ENCODE measurements at regions not wholly inside any gene's neighbourhood (a gene's known extent, or its start where the extent isn't known, plus 50 kb on each side); places are given as distances from the start of the nearest gene placed in this dataset.

DNA sequence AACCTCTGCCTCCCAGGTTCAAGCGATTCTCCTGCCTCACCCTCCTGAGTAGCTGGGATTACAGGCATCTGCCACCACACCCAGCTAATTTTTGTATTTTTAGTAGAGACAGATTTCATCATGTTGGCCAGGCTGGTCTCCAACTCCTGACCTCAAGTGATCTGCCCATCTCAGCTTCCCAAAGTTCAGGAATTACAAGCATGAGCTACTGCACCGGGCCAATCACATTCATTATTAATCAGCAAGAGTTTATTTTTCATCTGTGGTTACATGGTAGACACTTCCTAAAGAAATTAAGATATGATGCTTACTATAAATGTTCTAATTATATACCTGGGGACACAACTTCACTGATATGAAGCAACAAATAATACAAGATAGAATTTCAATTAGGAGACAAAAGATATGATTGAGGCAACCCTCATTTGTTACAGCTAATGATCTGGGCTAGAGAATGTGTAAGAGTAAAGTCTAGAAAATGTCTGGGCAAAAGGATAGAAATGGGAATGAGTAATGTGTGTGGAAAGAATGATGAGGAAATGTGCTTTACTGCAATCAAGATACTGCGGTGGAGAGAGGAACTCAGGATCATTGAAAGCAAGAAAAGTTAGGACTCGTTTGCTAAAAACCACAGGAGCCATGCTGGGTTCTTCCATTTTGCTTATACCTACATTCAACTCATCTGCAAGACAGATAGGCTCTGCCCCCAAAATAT lies 366.8 kb downstream of the ZIC1 start:
- no peaks in the 10 kb centered on the region for H3K36me3 ChIP-seq (ENCODE audit: insufficient read depth, low read length)
- POLR2A ChIA-PET = no interaction called here
- H3K4me1 ChIP-seq (ENCODE audit: insufficient read depth, low read length) = no peaks in the 10 kb centered on the region
- H3K27ac ChIP-seq (ENCODE audit: low read depth in 1 of 2, low read length in 2 of 2) = no peak overlapping the region
- CTCF ChIA-PET = no interaction called here
- intact Hi-C loops (cut with DNase I, micrococcal nuclease) = no loop called here
- no peaks in the 10 kb centered on the region for H3K4me1 Mint-ChIP-seq (ENCODE audit: low read depth)
- H3K27ac Mint-ChIP-seq = no peak overlapping the region
- ATAC-seq (ENCODE audit: poor library complexity) (no peak), DNase-seq (no peak)
- no peak overlapping the region for H3K4me3 Mint-ChIP-seq
- H3K27me3 Mint-ChIP-seq = no peaks in the 10 kb centered on the region
- H3K9me3 ChIP-seq (ENCODE audit: control insufficient read depth in 1 of 2, insufficient read depth in 1 of 2, low read length in 2 of 2) = no peaks in the 10 kb centered on the region
- no peak overlapping the region for H3K4me3 ChIP-seq (ENCODE audit: low read length)
- no peaks in the 10 kb centered on the region for H3K27me3 ChIP-seq (ENCODE audit: control insufficient read depth in 1 of 2, insufficient read depth in 2 of 2, low read length in 2 of 2)
- no peaks in the 10 kb centered on the region for H3K9me3 Mint-ChIP-seq
- TF ChIP-seq, protein P1, sequence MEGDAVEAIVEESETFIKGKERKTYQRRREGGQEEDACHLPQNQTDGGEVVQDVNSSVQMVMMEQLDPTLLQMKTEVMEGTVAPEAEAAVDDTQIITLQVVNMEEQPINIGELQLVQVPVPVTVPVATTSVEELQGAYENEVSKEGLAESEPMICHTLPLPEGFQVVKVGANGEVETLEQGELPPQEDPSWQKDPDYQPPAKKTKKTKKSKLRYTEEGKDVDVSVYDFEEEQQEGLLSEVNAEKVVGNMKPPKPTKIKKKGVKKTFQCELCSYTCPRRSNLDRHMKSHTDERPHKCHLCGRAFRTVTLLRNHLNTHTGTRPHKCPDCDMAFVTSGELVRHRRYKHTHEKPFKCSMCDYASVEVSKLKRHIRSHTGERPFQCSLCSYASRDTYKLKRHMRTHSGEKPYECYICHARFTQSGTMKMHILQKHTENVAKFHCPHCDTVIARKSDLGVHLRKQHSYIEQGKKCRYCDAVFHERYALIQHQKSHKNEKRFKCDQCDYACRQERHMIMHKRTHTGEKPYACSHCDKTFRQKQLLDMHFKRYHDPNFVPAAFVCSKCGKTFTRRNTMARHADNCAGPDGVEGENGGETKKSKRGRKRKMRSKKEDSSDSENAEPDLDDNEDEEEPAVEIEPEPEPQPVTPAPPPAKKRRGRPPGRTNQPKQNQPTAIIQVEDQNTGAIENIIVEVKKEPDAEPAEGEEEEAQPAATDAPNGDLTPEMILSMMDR (IDR thresholded peaks at IDR 0.05) = no peak
- no peaks in the 10 kb centered on the region for H3K36me3 Mint-ChIP-seq (ENCODE audit: low read depth)

- Histone ChIP-seq H3K4me1 (ENCODE audit: insufficient read depth, low read length) (no peaks in the 10 kb centered on the region), H3K4me3 (ENCODE audit: low read length) (no peak overlapping the region), H3K27me3 (ENCODE audit: control insufficient read depth in 1 of 2, insufficient read depth in 2 of 2, low read length in 2 of 2) (no peaks in the 10 kb centered on the region), H3K27ac (ENCODE audit: low read depth in 1 of 2, low read length in 2 of 2) (no peak overlapping the region), H3K36me3 (ENCODE audit: insufficient read depth, low read length) (no peaks in the 10 kb centered on the region), H3K9me3 (ENCODE audit: control insufficient read depth in 1 of 2, insufficient read depth in 1 of 2, low read length in 2 of 2) (no peaks in the 10 kb centered on the region)
- ChIA-PET CTCF (no interaction called here), POLR2A (no interaction called here)
- DNase-seq (no peak), ATAC-seq (ENCODE audit: poor library complexity) (no peak)
- no peaks in the 10 kb centered on the region for H3K36me3 Mint-ChIP-seq (ENCODE audit: low read depth)
- peaks cover 6% of the 10 kb centered on the region for H3K9me3 Mint-ChIP-seq
- TF ChIP-seq, protein P1 (IDR thresholded peaks at IDR 0.05) = no peak
- no peak overlapping the region for H3K27ac Mint-ChIP-seq
- intact Hi-C loops (cut with DNase I, micrococcal nuclease) = no loop called here
- no peaks in the 10 kb centered on the region for H3K4me1 Mint-ChIP-seq (ENCODE audit: low read depth)
- H3K27me3 Mint-ChIP-seq = no peaks in the 10 kb centered on the region
- H3K4me3 Mint-ChIP-seq = no peak overlapping the region
Measured at GRCh38 chr3:147793841-147794240, 384.7 kb downstream of the ZIC1 start.

DNA sequence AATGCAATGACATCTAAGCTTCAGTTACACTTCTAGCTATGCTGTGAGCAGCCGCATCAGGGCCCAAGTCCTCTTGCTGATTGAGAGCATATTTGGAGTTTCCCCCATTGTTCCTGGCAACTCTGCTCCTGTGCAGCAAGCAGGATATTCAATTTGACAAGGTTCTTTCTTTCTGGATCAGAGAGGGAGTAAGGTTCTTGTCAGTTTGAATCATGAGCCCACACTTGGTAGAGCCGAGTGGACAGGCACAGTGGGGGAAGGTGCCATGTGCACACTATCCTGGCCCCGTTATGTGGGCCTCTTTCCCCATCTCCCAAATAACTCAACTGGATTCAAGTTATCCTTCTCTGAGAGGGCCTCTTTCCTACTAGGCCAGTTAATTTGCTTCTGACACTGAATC lies 385.4 kb downstream of the ZIC1 start:
- ATAC-seq (ENCODE audit: poor library complexity) = no peak
- H3K4me1 Mint-ChIP-seq (ENCODE audit: low read depth) = no peaks in the 10 kb centered on the region

More for the DNA sequence above, 385.4 kb downstream of the ZIC1 start:
- Mint-ChIP-seq H3K27me3 (no peaks in the 10 kb centered on the region), H3K9me3 (peaks cover 6% of the 10 kb centered on the region), H3K4me3 (no peak overlapping the region), H3K27ac (no peak overlapping the region), H3K36me3 (ENCODE audit: low read depth) (no peaks in the 10 kb centered on the region)
- ChIA-PET CTCF (no interaction called here), POLR2A (no interaction called here)
- H3K36me3 ChIP-seq (ENCODE audit: insufficient read depth, low read length) = no peaks in the 10 kb centered on the region
- intact Hi-C loops (cut with DNase I, micrococcal nuclease) = no loop called here
- H3K27me3 ChIP-seq (ENCODE audit: control insufficient read depth in 1 of 2, insufficient read depth in 2 of 2, low read length in 2 of 2) = no peaks in the 10 kb centered on the region
- TF ChIP-seq, protein P1 (IDR thresholded peaks at IDR 0.05) = no peak
- no peaks in the 10 kb centered on the region for H3K9me3 ChIP-seq (ENCODE audit: control insufficient read depth in 1 of 2, insufficient read depth in 1 of 2, low read length in 2 of 2)
- DNase-seq = no peak
- no peak overlapping the region for H3K4me3 ChIP-seq (ENCODE audit: low read length)
- no peak overlapping the region for H3K27ac ChIP-seq (ENCODE audit: low read depth in 1 of 2, low read length in 2 of 2)
- H3K4me1 ChIP-seq (ENCODE audit: insufficient read depth, low read length) = no peaks in the 10 kb centered on the region

Data from CD4-positive, alpha-beta T cell (primary cell).